ENCODE measurements at regions not wholly inside any gene's neighbourhood (a gene's known extent, or its start where the extent isn't known, plus 50 kb on each side); places are given as distances from the start of the nearest gene placed in this dataset.
"Not testable (repeated sequence)": the region's sequence is repeated elsewhere in the genome, so short reads cannot be mapped to it uniquely, and the experiment has no call there.

- not testable (repeated sequence) for TF ChIP-seq PBX3 (IDR thresholded peaks at IDR 0.05); CTCF (IDR thresholded peaks at IDR 0.05); KDM1A (IDR thresholded peaks at IDR 0.05; ENCODE audit: low read depth); POLR2A (IDR thresholded peaks at IDR 0.05; ENCODE audit: low read length); FOSL2 (IDR thresholded peaks at IDR 0.05); FOSL2 (CRISPR knock-in tag; IDR thresholded peaks at IDR 0.05); EP300 (IDR thresholded peaks at IDR 0.05); BCL3 (IDR thresholded peaks at IDR 0.05); RCOR1 (IDR thresholded peaks at IDR 0.05; ENCODE audit: low read depth, low read length); CBX2 (IDR thresholded peaks at IDR 0.05; ENCODE audit: borderline replicate concordance, low read depth); BHLHE40 (IDR thresholded peaks at IDR 0.05; ENCODE audit: low read depth, low read length); HEYL (CRISPR knock-in tag; IDR thresholded peaks at IDR 0.05)
These were observed 355.9 kb upstream of the ARID1B start for GRCh38 chr6:156421301-156421700.

All from A549 (cell line).